ENCODE measurements at regions not wholly inside any gene's neighbourhood (a gene's known extent, or its start where the extent isn't known, plus 50 kb on each side); places are given as distances from the start of the nearest gene placed in this dataset.

DNA sequence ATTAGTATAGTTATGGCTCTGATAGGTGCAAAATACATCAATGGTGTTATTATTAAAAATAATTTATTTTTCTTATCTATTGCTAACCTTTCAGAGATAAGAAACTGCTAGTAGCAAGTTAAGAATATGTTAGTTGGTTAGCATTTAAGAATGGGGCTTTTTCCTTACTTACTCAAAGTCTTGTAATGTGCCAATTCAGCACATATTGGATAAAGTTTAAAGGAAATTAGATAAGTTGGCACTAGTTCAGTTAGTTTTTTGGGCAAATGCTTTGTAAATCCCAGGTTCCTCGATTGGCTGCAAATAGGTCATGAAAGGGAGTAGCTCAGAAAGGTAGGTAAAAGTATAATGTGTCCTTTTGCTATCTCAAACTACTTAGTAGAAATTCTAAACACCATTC is 2806.7 kb downstream of the PCDH9 start:
- H3K9me3 ChIP-seq (ENCODE audit: insufficient read depth, low read length) = no peaks in the 10 kb centered on the region
- no peaks in the 10 kb centered on the region for H3K27me3 ChIP-seq (ENCODE audit: insufficient read depth, insufficient read length)
- no peaks in the 10 kb centered on the region for H3K4me1 ChIP-seq (ENCODE audit: insufficient read depth, insufficient read length)
- no peak overlapping the region for H3K9ac ChIP-seq (ENCODE audit: insufficient read length, low read depth)
- TF ChIP-seq YY1 (IDR thresholded peaks at IDR 0.05; ENCODE audit: insufficient read depth, insufficient read length) = no peak
- TF ChIP-seq SUZ12 (IDR thresholded peaks at IDR 0.05; ENCODE audit: extremely low read depth, insufficient read depth, insufficient read length) = no peak
- no peak for TF ChIP-seq ZNF274 (IDR thresholded peaks at IDR 0.05; ENCODE audit: low read depth, low read length)
- DNase-seq (ENCODE audit: low read depth, low spot score) = no peak
- H3K36me3 ChIP-seq (ENCODE audit: insufficient read depth, insufficient read length, low read length) = no peaks in the 10 kb centered on the region
- no peak overlapping the region for H3K4me3 ChIP-seq (ENCODE audit: insufficient read length, low read depth)

DNA sequence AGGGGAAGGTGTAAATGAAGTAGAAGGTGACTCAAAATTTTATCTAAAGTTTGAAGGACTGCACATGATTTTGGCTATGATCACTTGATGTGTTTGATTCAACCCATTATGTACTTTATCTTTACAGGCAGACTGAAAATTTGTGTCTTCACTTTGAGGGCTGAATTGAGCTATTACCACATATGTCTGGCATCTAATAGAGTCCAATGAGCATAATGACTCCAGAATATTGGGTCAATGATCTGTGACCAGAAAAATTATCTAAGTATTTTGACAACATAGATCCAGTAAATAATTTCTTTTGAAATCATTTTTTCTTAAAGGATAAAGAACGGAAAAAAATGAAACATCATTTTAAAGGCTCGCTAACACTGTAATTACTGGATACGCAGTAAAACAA is 2810.0 kb downstream of the PCDH9 start:
- H3K9me3 ChIP-seq (ENCODE audit: insufficient read depth, low read length) = no peaks in the 10 kb centered on the region
- H3K27me3 ChIP-seq (ENCODE audit: insufficient read depth, insufficient read length) = no peaks in the 10 kb centered on the region
- no peaks in the 10 kb centered on the region for H3K36me3 ChIP-seq (ENCODE audit: insufficient read depth, insufficient read length, low read length)
- no peak overlapping the region for H3K4me3 ChIP-seq (ENCODE audit: insufficient read length, low read depth)
- no peak for DNase-seq (ENCODE audit: low read depth, low spot score)
- TF ChIP-seq SUZ12 (IDR thresholded peaks at IDR 0.05; ENCODE audit: extremely low read depth, insufficient read depth, insufficient read length) = no peak
- no peaks in the 10 kb centered on the region for H3K4me1 ChIP-seq (ENCODE audit: insufficient read depth, insufficient read length)
- H3K9ac ChIP-seq (ENCODE audit: insufficient read length, low read depth) = no peak overlapping the region

DNA sequence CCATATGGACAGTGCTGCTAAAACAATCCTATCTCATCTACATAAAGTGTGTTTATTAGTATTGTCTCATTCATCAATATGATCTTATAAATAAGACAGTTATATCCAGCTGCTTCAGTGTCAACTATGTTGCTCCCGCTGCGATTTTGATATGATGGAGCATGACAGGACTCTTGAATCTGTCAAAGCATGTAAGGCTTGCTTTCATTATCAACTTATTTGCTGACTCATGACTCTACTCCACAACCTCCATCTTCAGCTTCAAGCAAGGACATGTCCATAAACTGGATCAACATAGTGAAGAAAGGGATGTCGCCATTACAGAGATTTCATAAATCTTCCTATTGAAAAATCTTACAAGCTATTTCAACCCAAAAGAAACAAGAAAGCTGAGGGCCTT is 2812.6 kb downstream of the PCDH9 start:
- H3K9me3 ChIP-seq (ENCODE audit: insufficient read depth, low read length) = no peaks in the 10 kb centered on the region
- no peaks in the 10 kb centered on the region for H3K4me1 ChIP-seq (ENCODE audit: insufficient read depth, insufficient read length)
- no peaks in the 10 kb centered on the region for H3K36me3 ChIP-seq (ENCODE audit: insufficient read depth, insufficient read length, low read length)
- H3K9ac ChIP-seq (ENCODE audit: insufficient read length, low read depth) = no peak overlapping the region
- H3K27me3 ChIP-seq (ENCODE audit: insufficient read depth, insufficient read length) = no peaks in the 10 kb centered on the region
- no peak for TF ChIP-seq YY1 (IDR thresholded peaks at IDR 0.05; ENCODE audit: insufficient read depth, insufficient read length)
- TF ChIP-seq ZNF274 (IDR thresholded peaks at IDR 0.05; ENCODE audit: low read depth, low read length) = no peak
- no peak overlapping the region for H3K4me3 ChIP-seq (ENCODE audit: insufficient read length, low read depth)
- DNase-seq (ENCODE audit: low read depth, low spot score) = no peak

DNA sequence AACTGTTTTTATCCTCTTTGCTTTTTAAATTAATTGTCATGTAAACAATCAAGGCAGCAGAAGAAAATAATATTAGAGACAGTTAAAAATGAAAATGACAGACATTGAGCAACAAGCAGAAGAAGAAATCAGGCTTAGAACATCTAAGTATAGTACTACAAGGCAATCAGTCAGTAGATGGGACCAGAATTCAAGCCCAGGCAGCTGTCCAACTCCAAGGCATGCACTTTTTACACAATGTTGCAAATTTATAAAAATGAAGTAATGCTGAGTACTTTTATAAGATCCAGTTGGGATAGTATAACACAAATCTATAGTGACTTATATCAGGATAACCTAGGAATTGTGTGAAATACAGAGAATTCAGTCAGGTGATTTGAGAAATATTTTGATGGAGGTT is 2815.8 kb downstream of the PCDH9 start:
- no peak for TF ChIP-seq YY1 (IDR thresholded peaks at IDR 0.05; ENCODE audit: insufficient read depth, insufficient read length)
- TF ChIP-seq SUZ12 (IDR thresholded peaks at IDR 0.05; ENCODE audit: extremely low read depth, insufficient read depth, insufficient read length) = no peak
- Histone ChIP-seq H3K36me3 (ENCODE audit: insufficient read depth, insufficient read length, low read length) (no peaks in the 10 kb centered on the region), H3K4me1 (ENCODE audit: insufficient read depth, insufficient read length) (no peaks in the 10 kb centered on the region)

GRCh38 chr13:64413529-64413928 is 2816.6 kb downstream of the PCDH9 start:
- H3K4me1 ChIP-seq (ENCODE audit: insufficient read depth, insufficient read length) = no peaks in the 10 kb centered on the region
- H3K4me3 ChIP-seq (ENCODE audit: insufficient read length, low read depth) = no peak overlapping the region
- no peak for DNase-seq (ENCODE audit: low read depth, low spot score)
- TF ChIP-seq SUZ12 (IDR thresholded peaks at IDR 0.05; ENCODE audit: extremely low read depth, insufficient read depth, insufficient read length) = no peak
- no peak for TF ChIP-seq YY1 (IDR thresholded peaks at IDR 0.05; ENCODE audit: insufficient read depth, insufficient read length)
- TF ChIP-seq ZNF274 (IDR thresholded peaks at IDR 0.05; ENCODE audit: low read depth, low read length) = no peak
- no peaks in the 10 kb centered on the region for H3K27me3 ChIP-seq (ENCODE audit: insufficient read depth, insufficient read length)
- no peak overlapping the region for H3K9ac ChIP-seq (ENCODE audit: insufficient read length, low read depth)
- H3K9me3 ChIP-seq (ENCODE audit: insufficient read depth, low read length) = no peaks in the 10 kb centered on the region
- no peaks in the 10 kb centered on the region for H3K36me3 ChIP-seq (ENCODE audit: insufficient read depth, insufficient read length, low read length)

More for the DNA sequence above, 2815.8 kb downstream of the PCDH9 start:
- H3K9me3 ChIP-seq (ENCODE audit: insufficient read depth, low read length) = no peaks in the 10 kb centered on the region
- H3K9ac ChIP-seq (ENCODE audit: insufficient read length, low read depth) = no peak overlapping the region
- DNase-seq (ENCODE audit: low read depth, low spot score) = no peak
- H3K27me3 ChIP-seq (ENCODE audit: insufficient read depth, insufficient read length) = no peaks in the 10 kb centered on the region
- H3K4me3 ChIP-seq (ENCODE audit: insufficient read length, low read depth) = no peak overlapping the region

- DNase-seq (ENCODE audit: low read depth, low spot score) = no peak
- Histone ChIP-seq H3K36me3 (ENCODE audit: insufficient read depth, insufficient read length, low read length) (no peaks in the 10 kb centered on the region), H3K4me1 (ENCODE audit: insufficient read depth, insufficient read length) (no peaks in the 10 kb centered on the region), H3K4me3 (ENCODE audit: insufficient read length, low read depth) (no peak overlapping the region), H3K9me3 (ENCODE audit: insufficient read depth, low read length) (no peaks in the 10 kb centered on the region), H3K9ac (ENCODE audit: insufficient read length, low read depth) (no peak overlapping the region), H3K27me3 (ENCODE audit: insufficient read depth, insufficient read length) (no peaks in the 10 kb centered on the region)
- TF ChIP-seq ZNF274 (IDR thresholded peaks at IDR 0.05; ENCODE audit: low read depth, low read length) (no peak), YY1 (IDR thresholded peaks at IDR 0.05; ENCODE audit: insufficient read depth, insufficient read length) (no peak), SUZ12 (IDR thresholded peaks at IDR 0.05; ENCODE audit: extremely low read depth, insufficient read depth, insufficient read length) (no peak)
Measured at GRCh38 chr13:64410276-64411053, 2819.7 kb downstream of the PCDH9 start.

GRCh38 chr13:64397701-64398100 is 2832.4 kb downstream of the PCDH9 start:
- Histone ChIP-seq H3K4me1 (ENCODE audit: insufficient read depth, insufficient read length) (no peaks in the 10 kb centered on the region), H3K9ac (ENCODE audit: insufficient read length, low read depth) (no peak overlapping the region), H3K27me3 (ENCODE audit: insufficient read depth, insufficient read length) (no peaks in the 10 kb centered on the region), H3K9me3 (ENCODE audit: insufficient read depth, low read length) (no peaks in the 10 kb centered on the region), H3K36me3 (ENCODE audit: insufficient read depth, insufficient read length, low read length) (no peaks in the 10 kb centered on the region), H3K4me3 (ENCODE audit: insufficient read length, low read depth) (no peak overlapping the region)
- DNase-seq (ENCODE audit: low read depth, low spot score) = no peak
- no peak for TF ChIP-seq ZNF274 (IDR thresholded peaks at IDR 0.05; ENCODE audit: low read depth, low read length)
- no peak for TF ChIP-seq YY1 (IDR thresholded peaks at IDR 0.05; ENCODE audit: insufficient read depth, insufficient read length)
- no peak for TF ChIP-seq SUZ12 (IDR thresholded peaks at IDR 0.05; ENCODE audit: extremely low read depth, insufficient read depth, insufficient read length)
